Forelimb muscle (tissue), 1 donor: ENCODE measurements at regions not wholly inside any gene's neighbourhood (a gene's known extent, or its start where the extent isn't known, plus 50 kb on each side); places are given as distances from the start of the nearest gene placed in this dataset.

ENCODE experiments used
- DNase-seq: peaks from one replicate; pipeline ENCODE4 v3.0.0-alpha.2; 2013; ENCODE audit warnings: low read depth

DNA sequence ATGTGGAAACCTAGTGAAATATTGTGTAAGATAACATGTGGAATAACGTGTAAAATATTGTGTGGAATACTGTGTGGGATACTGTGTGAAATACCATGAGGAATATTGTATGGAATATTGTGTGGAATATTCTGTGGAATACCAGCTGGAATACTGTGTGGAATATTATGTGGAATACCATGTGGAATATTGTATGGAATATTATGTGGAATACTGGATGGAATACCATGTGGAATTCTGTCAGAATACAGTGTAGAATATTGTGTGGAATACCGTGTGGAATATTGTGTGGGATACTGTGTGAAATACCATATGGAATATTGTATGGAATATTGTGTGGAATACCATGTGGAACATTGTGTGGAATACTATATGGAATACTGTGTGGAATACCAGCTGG, 134.6 kb upstream of the CHST15 start:
- no peak for DNase-seq

GRCh38 chr10:124227055-124227975, 133.9 kb upstream of the CHST15 start:
- no peak for DNase-seq

GRCh38 chr10:124226271-124227054, 133.1 kb upstream of the CHST15 start:
- DNase-seq = no peak

DNA sequence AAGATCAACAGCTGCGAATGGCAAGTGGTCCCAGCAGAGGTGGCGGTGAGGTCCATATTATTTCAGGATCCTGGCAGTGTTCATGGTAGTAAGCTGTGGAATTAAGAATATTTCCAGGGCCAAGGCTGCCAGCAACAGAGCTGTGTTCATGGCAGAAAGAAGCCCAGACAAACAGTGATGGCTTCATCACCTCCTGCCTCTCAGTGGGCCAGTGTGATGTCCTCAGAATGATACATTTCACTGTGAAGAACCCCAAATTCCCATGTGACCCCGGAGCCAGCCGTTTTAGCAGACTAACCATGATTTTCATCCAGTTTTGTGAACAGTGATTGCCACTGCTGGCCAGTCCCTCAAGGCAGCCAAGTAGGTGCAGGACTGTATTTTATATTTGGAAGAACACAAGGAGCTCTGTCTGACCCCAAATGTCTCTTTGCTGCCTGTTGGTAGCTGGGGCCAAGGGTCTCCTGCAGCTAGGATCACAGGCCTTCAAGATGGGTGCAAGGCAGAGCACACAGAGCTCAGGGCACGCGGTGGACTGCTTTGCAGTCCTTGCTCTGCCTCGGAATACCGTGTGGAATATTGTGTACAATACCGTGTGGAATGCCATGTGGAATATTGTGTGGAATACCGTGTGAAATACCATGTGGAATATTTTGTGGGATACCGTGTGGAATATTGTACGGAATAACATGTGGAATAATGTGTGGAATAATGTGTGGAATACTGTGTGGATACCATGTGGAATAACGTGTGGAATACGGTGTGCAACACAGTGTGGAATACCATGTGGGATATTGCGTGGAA, 132.3 kb upstream of the CHST15 start:
- no peak for DNase-seq

- DNase-seq = no peak
Measured at GRCh38 chr10:124225029-124225466, 131.7 kb upstream of the CHST15 start.

GRCh38 chr10:124224331-124225028, 131.1 kb upstream of the CHST15 start:
- DNase-seq = no peak

GRCh38 chr10:124223711-124224085, 130.3 kb upstream of the CHST15 start:
- no peak for DNase-seq

DNA sequence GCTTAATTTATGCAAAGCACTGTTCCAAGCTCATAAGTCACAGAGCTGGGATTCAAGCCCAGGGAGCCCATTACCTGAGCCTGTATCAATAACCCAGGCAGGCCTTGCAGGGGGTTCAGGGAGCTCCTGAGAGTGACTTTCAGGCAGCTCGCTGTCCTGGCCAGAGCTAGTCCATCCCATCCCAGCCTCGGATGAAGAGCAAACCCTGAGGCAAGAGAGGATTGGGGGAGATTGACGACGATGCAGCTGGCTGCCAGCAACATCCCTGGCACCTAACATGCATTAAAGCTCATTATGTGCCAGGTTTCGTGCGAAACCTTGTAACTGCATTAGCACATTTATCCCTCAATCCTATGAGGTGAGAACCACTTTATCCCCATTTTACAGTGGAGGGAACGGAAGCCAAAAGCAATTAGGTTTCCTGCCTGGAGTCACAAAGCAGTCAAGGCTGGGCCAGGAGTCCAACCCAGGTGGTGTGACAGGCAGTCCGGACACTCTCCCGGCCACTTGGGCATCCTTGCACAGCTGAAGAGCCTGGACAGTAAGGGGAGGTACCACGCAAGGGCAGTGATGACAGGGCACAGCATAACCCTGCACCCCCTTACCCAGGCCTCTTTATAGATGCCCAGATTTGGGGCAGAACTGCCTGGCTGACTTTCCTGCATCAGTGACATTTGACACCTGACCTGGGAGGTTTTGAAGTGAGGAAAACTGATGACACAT, 129.8 kb upstream of the CHST15 start:
- DNase-seq = no peak

GRCh38 chr10:124222318-124222987, 129.1 kb upstream of the CHST15 start:
- DNase-seq = no peak

GRCh38 chr10:124221356-124222317, 128.2 kb upstream of the CHST15 start:
- no peak for DNase-seq

GRCh38 chr10:124220971-124221355, 127.6 kb upstream of the CHST15 start:
- DNase-seq = no peak

DNA sequence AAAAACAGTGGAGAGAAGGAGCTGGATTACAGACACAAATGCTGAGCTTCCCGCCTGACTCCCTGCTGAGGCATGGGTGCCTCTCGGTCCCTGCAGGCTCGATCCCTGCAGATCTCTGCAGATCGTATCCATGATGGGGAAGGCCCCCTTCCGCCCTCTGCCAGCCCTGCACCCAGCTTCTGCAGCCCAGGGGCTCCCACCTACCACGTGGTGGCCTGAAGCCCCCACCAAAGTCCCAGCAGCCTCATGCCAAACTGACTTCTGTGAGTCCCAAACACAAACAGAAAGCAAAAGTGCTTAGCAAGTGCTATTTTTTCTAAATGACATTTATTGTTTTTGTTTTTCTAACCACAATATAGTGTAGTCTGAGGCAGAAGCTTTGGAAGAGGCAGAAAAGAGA, 127.1 kb upstream of the CHST15 start:
- DNase-seq = no peak

- DNase-seq = no peak
Measured at GRCh38 chr10:124219655-124220054, 126.3 kb upstream of the CHST15 start.

DNA sequence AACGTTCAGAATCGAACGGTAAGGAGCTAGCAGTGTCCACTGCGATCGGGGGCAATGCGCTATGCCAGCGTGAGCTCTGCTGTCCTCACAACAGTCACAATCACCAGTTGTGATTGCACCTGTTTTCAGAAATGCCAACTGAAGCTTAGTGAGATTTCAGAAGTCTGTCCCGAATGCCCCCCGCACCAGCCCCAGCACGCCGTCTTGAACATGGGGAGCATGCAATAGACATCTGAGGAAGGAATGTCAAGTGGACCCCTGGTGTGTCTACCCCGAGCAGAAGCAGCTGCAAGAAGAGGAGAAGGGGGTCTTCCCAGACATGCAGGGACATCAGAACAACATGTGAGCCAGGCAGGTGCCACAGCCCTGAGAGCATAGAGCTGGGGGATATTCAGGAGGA, 125.7 kb upstream of the CHST15 start:
- DNase-seq = no peak

GRCh38 chr10:124217906-124218804, 124.8 kb upstream of the CHST15 start:
- no peak for DNase-seq

DNA sequence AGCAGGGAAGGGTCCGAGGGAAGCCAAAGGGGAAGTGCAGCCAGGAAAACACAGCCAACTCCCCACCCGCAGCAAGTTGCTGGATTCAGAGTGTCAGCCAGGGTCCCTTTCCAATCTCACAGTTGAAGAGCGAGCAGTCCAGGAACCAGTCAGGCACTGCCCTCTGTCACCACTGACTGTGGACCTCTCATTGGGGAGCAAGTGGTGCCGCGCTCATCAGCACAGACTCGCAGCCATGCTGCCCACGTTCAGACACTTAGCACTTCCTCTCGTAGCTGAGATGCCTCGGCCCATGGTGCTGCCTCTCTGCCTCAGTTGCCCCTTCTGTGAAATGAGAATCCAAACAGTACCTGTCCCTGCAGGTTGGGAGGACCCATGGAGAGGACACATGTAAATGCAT, 123.6 kb upstream of the CHST15 start:
- DNase-seq = no peak

- DNase-seq = no peak
Measured at GRCh38 chr10:124214610-124215375, 121.4 kb upstream of the CHST15 start.
